ENCODE measurements at regions not wholly inside any gene's neighbourhood (a gene's known extent, or its start where the extent isn't known, plus 50 kb on each side); places are given as distances from the start of the nearest gene placed in this dataset.

- no peak for TF ChIP-seq CTCF (conservative IDR thresholded peaks at IDR 0.05)
- TF ChIP-seq EZH2 (IDR thresholded peaks at IDR 0.05; ENCODE audit: low read depth), result no peak
Measured at GRCh38 chr3:13149330-13150108, 76.3 kb upstream of the IQSEC1 start.
